ENCODE measurements at regions not wholly inside any gene's neighbourhood (a gene's known extent, or its start where the extent isn't known, plus 50 kb on each side); places are given as distances from the start of the nearest gene placed in this dataset.

DNA sequence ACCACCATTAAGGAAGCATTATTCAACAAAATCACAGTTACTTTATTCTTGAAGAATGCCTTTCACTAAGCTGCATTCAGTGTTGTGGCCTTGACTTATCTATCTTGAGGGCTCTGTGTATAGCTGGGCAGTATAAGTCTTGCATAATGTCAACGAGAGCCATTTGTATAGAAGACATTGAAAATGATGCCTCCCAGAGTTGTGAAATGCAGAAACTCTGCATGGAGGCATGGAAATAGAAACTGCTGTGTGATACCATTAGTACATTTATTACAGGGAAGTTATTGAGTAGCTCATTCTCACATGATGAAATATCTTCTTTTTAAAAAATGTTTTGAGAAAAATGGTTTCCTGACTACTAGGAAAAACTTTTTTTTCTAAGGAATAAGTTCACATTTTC is 111.4 kb upstream of the SNX7 start:
- no peak overlapping the region for H3K4me3 ChIP-seq (ENCODE audit: low read length)
- no peak overlapping the region for H3K9ac ChIP-seq (ENCODE audit: low read length)
- no peak overlapping the region for H3K27ac ChIP-seq (ENCODE audit: low read length)
- BruUV-seq (replicated peaks): no TSS peak
- H2AFZ ChIP-seq (ENCODE audit: low read length): no peak overlapping the region
- POLR2A ChIA-PET (ENCODE audit: unreplicated experiment): no interaction called here
- H3K9me3 ChIP-seq (ENCODE audit: low read length): no peaks in the 10 kb centered on the region
- no peaks in the 10 kb centered on the region for H3F3A ChIP-seq (ENCODE audit: low read length, unreplicated experiment)
- no peak for ATAC-seq
- H3K27me3 ChIP-seq (ENCODE audit: low read length): no peaks in the 10 kb centered on the region
- no peaks in the 10 kb centered on the region for H3K4me1 ChIP-seq (ENCODE audit: insufficient read depth, low read length)
- no peak for DNase-seq
- CTCF ChIA-PET: no interaction called here
- TF ChIP-seq, protein P1, sequence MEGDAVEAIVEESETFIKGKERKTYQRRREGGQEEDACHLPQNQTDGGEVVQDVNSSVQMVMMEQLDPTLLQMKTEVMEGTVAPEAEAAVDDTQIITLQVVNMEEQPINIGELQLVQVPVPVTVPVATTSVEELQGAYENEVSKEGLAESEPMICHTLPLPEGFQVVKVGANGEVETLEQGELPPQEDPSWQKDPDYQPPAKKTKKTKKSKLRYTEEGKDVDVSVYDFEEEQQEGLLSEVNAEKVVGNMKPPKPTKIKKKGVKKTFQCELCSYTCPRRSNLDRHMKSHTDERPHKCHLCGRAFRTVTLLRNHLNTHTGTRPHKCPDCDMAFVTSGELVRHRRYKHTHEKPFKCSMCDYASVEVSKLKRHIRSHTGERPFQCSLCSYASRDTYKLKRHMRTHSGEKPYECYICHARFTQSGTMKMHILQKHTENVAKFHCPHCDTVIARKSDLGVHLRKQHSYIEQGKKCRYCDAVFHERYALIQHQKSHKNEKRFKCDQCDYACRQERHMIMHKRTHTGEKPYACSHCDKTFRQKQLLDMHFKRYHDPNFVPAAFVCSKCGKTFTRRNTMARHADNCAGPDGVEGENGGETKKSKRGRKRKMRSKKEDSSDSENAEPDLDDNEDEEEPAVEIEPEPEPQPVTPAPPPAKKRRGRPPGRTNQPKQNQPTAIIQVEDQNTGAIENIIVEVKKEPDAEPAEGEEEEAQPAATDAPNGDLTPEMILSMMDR (conservative IDR thresholded peaks at IDR 0.05; ENCODE audit: low read depth, low read length): no peak
- TF ChIP-seq EZH2 (IDR thresholded peaks at IDR 0.05; ENCODE audit: low read length, unreplicated experiment) (no peak), EZH2phosphoT487 (IDR thresholded peaks at IDR 0.05; ENCODE audit: borderline replicate concordance, low read length) (no peak)
- H3K9me2 ChIP-seq (replicated peaks; ENCODE audit: low read length): no peaks in the 10 kb centered on the region
- intact Hi-C loops (cut with micrococcal nuclease): no loop called here
- no peaks in the 10 kb centered on the region for H3K79me2 ChIP-seq (ENCODE audit: low read length)
- no peak overlapping the region for H3K4me2 ChIP-seq (ENCODE audit: low read length)
- H3K36me3 ChIP-seq (ENCODE audit: low read depth, low read length): no peaks in the 10 kb centered on the region
- no peaks in the 10 kb centered on the region for H4K20me1 ChIP-seq (ENCODE audit: low read length)

DNA sequence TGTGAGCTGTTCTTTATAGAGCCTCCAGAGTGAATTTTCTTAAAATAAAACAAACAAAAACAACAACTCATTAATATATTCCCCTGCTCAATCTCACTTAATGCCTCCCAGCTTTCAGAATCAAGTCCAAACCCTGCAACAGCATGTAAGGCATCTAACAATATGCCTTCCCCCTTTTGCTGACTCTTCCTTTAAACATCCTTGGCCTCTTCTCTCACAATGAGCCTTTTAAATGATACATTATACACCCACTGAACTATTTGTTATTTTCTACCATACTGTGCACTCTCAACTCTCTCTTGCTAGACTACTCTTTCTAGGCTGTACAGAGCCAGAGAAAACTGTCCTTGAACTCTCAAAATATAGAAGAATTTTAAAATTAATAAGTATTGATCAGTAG is 115.2 kb upstream of the SNX7 start:
- TF ChIP-seq EZH2phosphoT487 (IDR thresholded peaks at IDR 0.05; ENCODE audit: borderline replicate concordance, low read length) (no peak), EZH2 (IDR thresholded peaks at IDR 0.05; ENCODE audit: low read length, unreplicated experiment) (no peak)
- TF ChIP-seq, protein P1 (conservative IDR thresholded peaks at IDR 0.05; ENCODE audit: low read depth, low read length): no peak
- H3K36me3 ChIP-seq (ENCODE audit: low read depth, low read length): no peaks in the 10 kb centered on the region
- H3K9me3 ChIP-seq (ENCODE audit: low read length): no peaks in the 10 kb centered on the region
- no peak for ATAC-seq
- no peaks in the 10 kb centered on the region for H3K9me2 ChIP-seq (replicated peaks; ENCODE audit: low read length)
- POLR2A ChIA-PET (ENCODE audit: unreplicated experiment): no interaction called here
- no peaks in the 10 kb centered on the region for H3F3A ChIP-seq (ENCODE audit: low read length, unreplicated experiment)
- no peak overlapping the region for H3K4me2 ChIP-seq (ENCODE audit: low read length)
- H3K4me1 ChIP-seq (ENCODE audit: insufficient read depth, low read length): no peaks in the 10 kb centered on the region
- H4K20me1 ChIP-seq (ENCODE audit: low read length): no peaks in the 10 kb centered on the region
- no peak overlapping the region for H3K27ac ChIP-seq (ENCODE audit: low read length)
- BruUV-seq (replicated peaks): no TSS peak
- intact Hi-C loops (cut with micrococcal nuclease): no loop called here
- CTCF ChIA-PET: no interaction called here
- no peaks in the 10 kb centered on the region for H3K27me3 ChIP-seq (ENCODE audit: low read length)
- no peak for DNase-seq
- H3K9ac ChIP-seq (ENCODE audit: low read length): no peak overlapping the region
- H3K79me2 ChIP-seq (ENCODE audit: low read length): no peaks in the 10 kb centered on the region
- H3K4me3 ChIP-seq (ENCODE audit: low read length): no peak overlapping the region
- H2AFZ ChIP-seq (ENCODE audit: low read length): no peak overlapping the region

DNA sequence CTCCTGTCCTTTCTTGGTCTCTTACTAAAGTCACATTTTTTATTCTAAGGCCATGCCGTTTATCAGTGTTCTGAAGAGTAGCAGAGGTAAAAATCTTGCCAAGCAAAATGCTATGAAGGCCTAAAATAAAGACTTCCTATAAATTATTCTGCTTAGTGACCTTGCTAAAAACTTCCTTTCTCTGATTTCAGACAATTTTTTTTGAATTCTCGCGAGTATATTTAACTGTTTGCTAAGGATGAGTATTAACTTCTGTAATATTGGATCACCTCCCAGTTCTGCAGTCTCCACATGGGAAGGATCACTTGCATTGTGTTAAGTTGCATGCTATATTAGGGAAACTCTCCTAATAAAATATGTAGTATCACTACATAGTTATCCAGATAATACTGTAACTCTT is 123.4 kb upstream of the SNX7 start:
- no peak overlapping the region for H3K27ac ChIP-seq (ENCODE audit: low read length)
- no peaks in the 10 kb centered on the region for H3K27me3 ChIP-seq (ENCODE audit: low read length)
- H3F3A ChIP-seq (ENCODE audit: low read length, unreplicated experiment): no peaks in the 10 kb centered on the region
- ChIA-PET POLR2A (ENCODE audit: unreplicated experiment) (no interaction called here), CTCF (no interaction called here)
- H3K36me3 ChIP-seq (ENCODE audit: low read depth, low read length): no peaks in the 10 kb centered on the region
- ATAC-seq (0 out of 2 replicates have a peak, but pooled peaks have one; percentile 29), DNase-seq (no peak)
- H4K20me1 ChIP-seq (ENCODE audit: low read length): no peaks in the 10 kb centered on the region
- no TSS peak for BruUV-seq (replicated peaks)
- H3K4me1 ChIP-seq (ENCODE audit: insufficient read depth, low read length): no peaks in the 10 kb centered on the region
- intact Hi-C loops (cut with micrococcal nuclease): no loop called here
- TF ChIP-seq EZH2phosphoT487 (IDR thresholded peaks at IDR 0.05; ENCODE audit: borderline replicate concordance, low read length): no peak
- TF ChIP-seq, protein P1 (conservative IDR thresholded peaks at IDR 0.05; ENCODE audit: low read depth, low read length): no peak
- TF ChIP-seq EZH2 (IDR thresholded peaks at IDR 0.05; ENCODE audit: low read length, unreplicated experiment): no peak
- no peaks in the 10 kb centered on the region for H3K79me2 ChIP-seq (ENCODE audit: low read length)
- H2AFZ ChIP-seq (ENCODE audit: low read length): no peak overlapping the region
- H3K4me2 ChIP-seq (ENCODE audit: low read length): no peak overlapping the region
- H3K9ac ChIP-seq (ENCODE audit: low read length): no peak overlapping the region
- H3K9me3 ChIP-seq (ENCODE audit: low read length): no peaks in the 10 kb centered on the region
- H3K9me2 ChIP-seq (replicated peaks; ENCODE audit: low read length): no peaks in the 10 kb centered on the region
- no peak overlapping the region for H3K4me3 ChIP-seq (ENCODE audit: low read length)
